ENCODE measurements at regions not wholly inside any gene's neighbourhood (a gene's known extent, or its start where the extent isn't known, plus 50 kb on each side); places are given as distances from the start of the nearest gene placed in this dataset.
"Not testable (repeated sequence)": the region's sequence is repeated elsewhere in the genome, so short reads cannot be mapped to it uniquely, and the experiment has no call there.

GRCh38 chr2:83795777-83796176 is 663.3 kb downstream of the SUCLG1 start:
- no peak for DNase-seq (ENCODE audit: low read depth in 2 of 2)
- TF ChIP-seq CTCF (IDR thresholded peaks at IDR 0.05; ENCODE audit: low read depth, low read length) = no peak
- no peak overlapping the region for H3K4me3 ChIP-seq (replicated peaks in 1 of 2; ENCODE audit: low read depth in 2 of 2, low read length in 2 of 2)

- not testable (repeated sequence) for H3K4me3 ChIP-seq (replicated peaks in 1 of 2; ENCODE audit: low read depth in 2 of 2, low read length in 2 of 2); DNase-seq (ENCODE audit: low read depth in 2 of 2)
These were observed 668.6 kb downstream of the SUCLG1 start for GRCh38 chr2:83790467-83790866.

GRCh38 chr2:83789674-83790073 is 669.4 kb downstream of the SUCLG1 start:
- not testable (repeated sequence) for DNase-seq (ENCODE audit: low read depth in 2 of 2)

GRCh38 chr2:83788938-83789566 is 670.0 kb downstream of the SUCLG1 start:
- H3K4me3 ChIP-seq (replicated peaks in 1 of 2; ENCODE audit: low read depth in 2 of 2, low read length in 2 of 2) = not testable (repeated sequence)

More at GRCh38 chr2:83789674-83790073, 669.4 kb downstream of the SUCLG1 start:
- not testable (repeated sequence) for H3K4me3 ChIP-seq (replicated peaks in 1 of 2; ENCODE audit: low read depth in 2 of 2, low read length in 2 of 2)

GRCh38 chr2:83787189-83787588 is 671.9 kb downstream of the SUCLG1 start:
- H3K4me3 ChIP-seq (replicated peaks in 1 of 2; ENCODE audit: low read depth in 2 of 2, low read length in 2 of 2) = no peak overlapping the region
- DNase-seq (ENCODE audit: low read depth in 2 of 2) = no peak
- TF ChIP-seq CTCF (IDR thresholded peaks at IDR 0.05; ENCODE audit: low read depth, low read length) = no peak

More at GRCh38 chr2:83788938-83789566, 670.0 kb downstream of the SUCLG1 start:
- not testable (repeated sequence) for DNase-seq (ENCODE audit: low read depth in 2 of 2)

GRCh38 chr2:83786140-83786539 is 672.9 kb downstream of the SUCLG1 start:
- no peak for DNase-seq (ENCODE audit: low read depth in 2 of 2)
- TF ChIP-seq CTCF (IDR thresholded peaks at IDR 0.05; ENCODE audit: low read depth, low read length) = no peak
- no peak overlapping the region for H3K4me3 ChIP-seq (replicated peaks in 1 of 2; ENCODE audit: low read depth in 2 of 2, low read length in 2 of 2)

- H3K4me3 ChIP-seq (replicated peaks in 1 of 2; ENCODE audit: low read depth in 2 of 2, low read length in 2 of 2) = no peak overlapping the region
- DNase-seq (ENCODE audit: low read depth in 2 of 2) = no peak
- TF ChIP-seq CTCF (IDR thresholded peaks at IDR 0.05; ENCODE audit: low read depth, low read length) = no peak
These were observed 674.1 kb downstream of the SUCLG1 start for GRCh38 chr2:83784947-83785346.

- no peak for TF ChIP-seq CTCF (IDR thresholded peaks at IDR 0.05; ENCODE audit: low read depth, low read length)
- no peak overlapping the region for H3K4me3 ChIP-seq (replicated peaks in 1 of 2; ENCODE audit: low read depth in 2 of 2, low read length in 2 of 2)
- no peak for DNase-seq (ENCODE audit: low read depth in 2 of 2)
These were observed 674.8 kb downstream of the SUCLG1 start for GRCh38 chr2:83784315-83784714.
